HPDE6-E6E7 (cell line): ENCODE measurements at regions not wholly inside any gene's neighbourhood (a gene's known extent, or its start where the extent isn't known, plus 50 kb on each side); places are given as distances from the start of the nearest gene placed in this dataset.

Experiments
- DNase-seq: peaks from one replicate; pipeline ENCODE4 v3.0.0; 2011; ENCODE audit warnings: missing footprints; ENCODE audit errors: extremely low spot score

- peak; percentile 77 for DNase-seq
These were observed 538.5 kb downstream of the HTR7 start for GRCh38 chr10:90319188-90319914.

DNA sequence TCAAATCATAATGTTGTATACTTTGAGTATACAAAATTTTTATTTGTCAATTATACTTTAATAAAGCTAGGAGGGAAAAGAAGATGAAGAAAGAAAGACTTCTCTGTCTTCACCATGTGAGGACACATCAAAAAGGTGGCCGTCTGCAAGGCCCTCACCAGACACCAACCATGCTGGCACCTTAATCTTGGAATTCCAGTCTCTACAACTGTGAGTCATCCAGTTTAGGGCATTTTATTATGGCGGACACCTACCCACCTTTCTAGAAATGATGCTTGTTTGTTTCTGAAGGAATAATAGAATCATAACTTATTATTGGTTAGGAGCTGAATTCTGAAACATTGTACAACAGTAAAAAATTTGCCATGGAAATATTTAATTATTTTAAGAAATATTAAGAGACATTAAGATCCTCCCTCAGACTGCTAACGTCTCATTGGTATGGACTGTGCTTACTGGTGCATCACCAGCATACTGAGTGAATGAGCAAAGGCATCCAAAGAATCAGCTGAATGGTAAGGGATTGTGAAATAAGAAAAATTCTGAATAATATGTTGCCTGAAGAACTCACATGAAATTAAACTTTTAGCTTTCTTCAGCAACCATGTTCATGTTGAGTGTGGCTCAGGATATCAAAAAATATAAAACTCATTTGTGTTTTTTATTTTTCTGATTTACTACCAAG, 536.6 kb downstream of the HTR7 start:
- DNase-seq: no peak

GRCh38 chr10:90326498-90327267, 531.2 kb downstream of the HTR7 start:
- no peak for DNase-seq

- no peak for DNase-seq
These were observed 530.2 kb downstream of the HTR7 start for GRCh38 chr10:90327611-90328010.

GRCh38 chr10:90328459-90328858, 529.4 kb downstream of the HTR7 start:
- no peak for DNase-seq

- no peak for DNase-seq
These were observed 528.9 kb downstream of the HTR7 start for GRCh38 chr10:90328896-90329295.

GRCh38 chr10:90337316-90337715, 520.5 kb downstream of the HTR7 start:
- no peak for DNase-seq

DNA sequence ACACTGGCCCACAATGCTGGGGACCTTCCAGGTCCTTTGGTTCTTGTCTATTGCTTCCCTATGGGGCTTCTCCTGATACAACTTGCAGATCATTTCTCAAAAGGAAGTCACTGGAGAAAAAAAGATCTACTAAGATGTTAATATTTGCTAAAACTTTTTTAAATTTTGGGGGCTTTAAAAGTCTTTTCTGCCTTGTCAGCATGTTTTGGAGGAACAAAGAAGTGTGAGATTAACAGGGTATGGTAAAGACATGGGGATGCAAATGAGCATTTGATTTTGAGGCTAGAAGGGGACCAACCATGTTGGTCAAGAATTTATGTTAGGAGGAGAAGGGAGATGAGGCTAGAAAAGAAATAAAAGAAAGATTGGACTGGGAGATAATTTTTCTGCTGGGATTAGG, 515.4 kb downstream of the HTR7 start:
- DNase-seq: no peak

DNA sequence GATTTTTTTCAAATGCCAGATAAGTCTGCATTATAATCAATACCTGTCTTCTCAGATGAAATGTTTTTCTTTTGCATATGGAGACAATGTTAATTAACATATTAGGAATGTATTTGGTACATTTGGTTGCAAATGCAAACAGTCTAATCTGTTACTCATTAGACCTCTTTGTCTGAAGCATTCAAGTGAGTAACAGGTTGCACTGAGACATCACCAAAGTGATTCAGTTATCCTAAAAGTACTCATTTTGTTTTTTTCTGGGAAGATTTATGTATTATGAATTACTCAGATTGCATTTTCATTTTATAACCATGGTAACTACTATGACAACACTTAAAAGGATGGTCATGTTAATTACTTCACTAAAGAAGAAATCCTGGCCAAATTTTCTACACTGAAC, 513.6 kb downstream of the HTR7 start:
- no peak for DNase-seq

DNA sequence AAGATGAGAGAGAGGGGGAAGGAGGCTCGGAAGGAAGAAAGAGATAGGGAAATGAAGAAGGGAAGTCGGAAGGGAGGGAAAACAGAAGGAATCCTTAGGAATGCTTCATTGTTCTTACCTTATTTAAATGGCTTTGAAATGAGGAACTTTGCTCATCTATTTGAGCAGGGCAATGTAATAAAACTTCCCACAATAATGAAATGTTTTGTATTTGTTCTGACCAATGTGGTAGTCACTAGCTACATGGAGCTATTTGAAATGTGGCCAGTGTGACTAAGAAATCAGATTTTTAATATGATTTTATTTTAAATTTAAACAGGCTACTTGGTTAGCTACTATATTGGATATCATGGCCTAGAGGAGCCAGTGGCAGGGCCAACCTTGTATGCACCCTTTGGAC, 510.6 kb downstream of the HTR7 start:
- no peak for DNase-seq

- no peak for DNase-seq
These were observed 507.7 kb downstream of the HTR7 start for GRCh38 chr10:90350122-90350521.

DNA sequence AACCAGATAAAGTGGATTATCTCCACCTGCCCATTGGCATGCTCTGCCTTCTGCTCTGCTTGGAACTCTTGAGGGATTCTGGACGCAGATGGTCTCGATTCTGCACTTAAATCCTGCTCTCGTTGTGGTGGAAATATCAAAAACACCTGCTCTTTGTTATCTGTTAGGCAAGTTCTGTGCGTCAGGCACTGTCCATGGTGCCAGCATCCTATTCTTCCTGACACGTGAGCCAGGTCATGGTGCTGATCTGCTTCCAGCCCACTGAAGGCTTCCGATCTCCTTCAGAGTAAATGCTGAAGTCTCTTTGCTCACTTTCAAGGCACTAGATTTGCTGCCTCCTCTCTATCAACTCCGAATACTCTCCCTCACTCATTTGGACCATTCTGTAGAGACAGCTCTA, 505.6 kb downstream of the HTR7 start:
- DNase-seq: peak; percentile 13

GRCh38 chr10:90354914-90355313, 502.9 kb downstream of the HTR7 start:
- no peak for DNase-seq

DNA sequence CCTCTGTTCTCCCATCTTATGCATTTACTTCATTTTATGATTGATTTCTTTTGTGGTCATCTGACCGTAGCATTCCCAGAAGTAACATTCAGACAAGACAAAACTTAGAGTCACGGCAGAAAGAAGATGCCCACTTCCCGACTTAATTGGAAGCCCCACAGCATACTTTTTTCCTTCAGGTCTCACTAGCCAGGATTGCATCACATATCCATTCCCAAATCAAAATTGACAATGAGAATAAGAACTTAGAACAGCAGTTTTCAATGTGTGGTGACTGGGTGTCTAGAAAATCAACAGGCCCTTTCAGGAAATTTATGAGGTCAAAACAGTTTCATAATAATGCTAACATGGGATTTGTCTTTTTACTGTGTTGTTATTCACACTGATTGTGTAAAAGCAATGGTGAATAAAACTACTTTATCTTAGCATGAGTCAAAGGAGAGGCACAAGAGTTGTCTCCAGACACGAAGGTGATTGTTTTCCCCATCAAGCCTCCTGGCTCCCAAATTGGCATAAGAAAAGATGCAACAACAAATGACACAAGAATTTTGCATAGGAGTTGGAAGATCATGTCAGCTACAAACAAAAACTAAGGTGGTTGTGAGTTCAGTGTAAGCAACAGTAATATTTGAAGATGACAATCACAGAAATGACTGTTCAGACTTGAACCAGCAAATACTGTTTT, 493.9 kb downstream of the HTR7 start:
- DNase-seq: no peak

DNA sequence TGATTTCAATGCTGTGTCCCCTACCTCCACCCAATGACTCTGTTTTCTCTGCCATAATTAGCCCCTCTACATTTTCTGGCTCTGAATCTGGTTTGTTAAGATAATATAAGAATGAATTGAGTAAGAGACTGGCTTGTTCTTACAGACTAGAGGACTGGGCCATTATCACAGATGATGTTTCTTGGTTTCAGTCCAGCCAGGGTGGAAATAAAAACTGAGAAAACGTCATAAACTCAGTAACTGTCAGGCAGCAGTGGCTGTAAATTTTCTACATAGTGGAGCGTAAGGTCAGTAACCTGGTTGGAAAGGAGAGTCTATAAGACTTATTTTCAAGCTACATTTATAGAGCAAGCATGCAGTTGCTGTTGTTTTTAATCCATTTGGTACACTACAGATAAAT, 485.4 kb downstream of the HTR7 start:
- no peak for DNase-seq

GRCh38 chr10:90373911-90374310, 483.9 kb downstream of the HTR7 start:
- DNase-seq: no peak

DNA sequence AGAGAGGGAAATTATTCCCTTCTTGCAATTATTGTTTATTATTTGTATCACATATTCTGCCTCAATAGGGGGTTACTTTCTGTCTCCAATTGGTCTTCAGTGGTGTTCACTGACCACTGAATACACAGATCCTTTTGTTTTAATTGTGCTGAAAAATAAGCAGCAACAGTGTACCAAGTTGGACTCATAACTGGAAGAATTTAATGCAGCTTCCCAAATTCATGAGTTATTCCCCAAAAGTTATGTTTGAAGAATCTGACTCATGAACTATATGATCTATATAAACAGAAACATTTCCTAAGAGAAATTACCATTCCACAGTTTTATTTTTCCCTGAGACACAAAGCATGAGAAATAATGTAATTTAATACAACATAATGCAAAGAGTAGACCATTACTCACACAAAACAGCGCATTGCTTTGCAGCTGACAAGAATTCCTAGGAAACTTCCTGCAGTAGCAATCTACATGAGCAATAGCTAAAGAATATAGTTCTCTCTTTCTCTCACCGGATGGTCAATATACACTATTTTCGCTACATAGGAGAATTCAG, 479.2 kb downstream of the HTR7 start:
- no peak for DNase-seq

- DNase-seq: no peak
These were observed 476.4 kb downstream of the HTR7 start for GRCh38 chr10:90381468-90381867.

DNA sequence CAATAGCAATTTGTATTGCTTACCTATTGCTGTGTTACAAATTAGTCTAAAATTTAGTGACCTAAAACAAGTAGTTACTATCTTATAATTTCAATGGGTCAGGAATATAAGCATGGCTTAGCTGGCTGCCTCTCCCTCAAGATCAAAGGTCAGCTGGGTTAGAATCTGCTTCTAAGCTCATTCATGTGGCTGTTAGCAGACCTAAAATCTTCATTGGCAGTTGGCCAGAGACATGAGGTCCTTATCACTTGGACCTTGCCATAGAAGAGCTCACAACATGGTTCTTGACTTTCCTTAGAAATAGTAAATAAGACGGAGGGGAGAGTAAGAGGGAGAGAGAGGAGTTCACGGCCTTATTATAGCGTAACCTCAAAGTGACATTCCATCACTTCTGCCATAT, 468.0 kb downstream of the HTR7 start:
- DNase-seq: no peak

DNA sequence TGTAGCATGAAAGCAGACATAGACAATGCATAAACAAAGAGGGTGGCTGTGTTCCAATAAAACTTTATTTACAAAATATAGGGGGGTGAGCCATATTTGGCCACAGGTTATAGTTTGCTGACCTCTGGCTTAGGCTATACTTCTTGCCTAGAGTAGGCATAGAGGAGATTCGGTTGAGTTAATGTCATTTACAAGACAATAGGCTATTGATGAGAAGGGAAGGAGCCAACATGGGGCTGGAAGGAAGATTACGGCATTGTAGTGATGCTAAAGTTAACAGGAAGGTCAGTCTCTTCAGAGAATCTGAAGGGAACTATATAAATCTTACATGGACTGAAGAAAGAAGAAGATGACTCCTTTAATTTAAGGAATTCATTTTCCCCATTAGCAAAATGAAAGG, 463.5 kb downstream of the HTR7 start:
- no peak for DNase-seq

GRCh38 chr10:90396721-90397120, 461.1 kb downstream of the HTR7 start:
- DNase-seq: no peak

GRCh38 chr10:90398566-90398965, 459.3 kb downstream of the HTR7 start:
- no peak for DNase-seq
